Hematopoietic multipotent progenitor cell treated with erythropoietin and hydrocortisone succinate and interleukin-3 and kit ligand, for 6 days (in vitro differentiated cells): ENCODE measurements at regions not wholly inside any gene's neighbourhood (a gene's known extent, or its start where the extent isn't known, plus 50 kb on each side); places are given as distances from the start of the nearest gene placed in this dataset.
"Not testable (repeated sequence)": the region's sequence is repeated elsewhere in the genome, so short reads cannot be mapped to it uniquely, and the experiment has no call there.

Experiments
- DNase-seq: peaks from one replicate; pipeline ENCODE4 v3.0.0-alpha.2; 2015

- no peak for DNase-seq
These were observed 57.9 kb upstream of the ABHD2 start for GRCh38 chr15:89030311-89030710.

GRCh38 chr15:89031637-89032285, 56.5 kb upstream of the ABHD2 start:
- not testable (repeated sequence) for DNase-seq

GRCh38 chr15:89034305-89034704, 54.0 kb upstream of the ABHD2 start:
- DNase-seq, result peak; percentile 59

- DNase-seq, result no peak
These were observed 53.1 kb upstream of the ABHD2 start for GRCh38 chr15:89035150-89035549.

- DNase-seq, result no peak
These were observed 52.6 kb upstream of the ABHD2 start for GRCh38 chr15:89035658-89036057.

- DNase-seq, result no peak
These were observed 50.1 kb upstream of the ABHD2 start for GRCh38 chr15:89038146-89038545.
